Cardiac muscle cell (in vitro differentiated cells and primary cell): ENCODE measurements at regions not wholly inside any gene's neighbourhood (a gene's known extent, or its start where the extent isn't known, plus 50 kb on each side); places are given as distances from the start of the nearest gene placed in this dataset.

Experiments
- DNase-seq, 2 donors: peaks; one replicate each; pipeline versions ENCODE4 v3.0.0 to v3.0.0-alpha.2; 2010 to 2017; ENCODE audit warnings: low read depth in 1 of 2, low spot score in 1 of 2
- H3K27ac ChIP-seq: fragments of 200-600 bp; sonication (generic); 2 replicates; pipeline ENCODE4 v1.5.1; 2016
- H3K27me3 ChIP-seq: fragments of 200-600 bp; sonication (generic); 2 replicates; pipeline ENCODE4 v1.6.0; 2016; ENCODE audit warnings: control low read depth
- H3K36me3 ChIP-seq: fragments of 200-600 bp; sonication (generic); 2 replicates; pipeline ENCODE4 v1.5.1; 2016; ENCODE audit warnings: control low read depth
- H3K4me1 ChIP-seq: fragments of 200-600 bp; sonication (generic); 2 replicates; pipeline ENCODE4 v1.8.1; 2017; ENCODE audit warnings: low read depth, mild to moderate bottlenecking, mixed run types
- H3K4me3 ChIP-seq: fragments of 200-600 bp; sonication (generic); 2 replicates; pipeline ENCODE4 v1.5.1; 2016; ENCODE audit warnings: mild to moderate bottlenecking
- H3K9me3 ChIP-seq: fragments of 200-600 bp; sonication (generic); 2 replicates; pipeline ENCODE4 v1.5.1; 2017; ENCODE audit warnings: low read depth, mild to moderate bottlenecking, control low read depth
- CTCF ChIP-seq: IDR thresholded peaks from 2 replicates; pipeline ENCODE4 v1.5.1; 2012; ENCODE audit warnings: low read depth, mild to moderate bottlenecking, low read length

- Histone ChIP-seq H3K4me3 (no peak overlapping the region), H3K9me3 (no peaks in the 10 kb centered on the region), H3K36me3 (no peaks in the 10 kb centered on the region), H3K4me1 (no peaks in the 10 kb centered on the region), H3K27me3 (no peaks in the 10 kb centered on the region), H3K27ac (no peak overlapping the region)
- DNase-seq = no peak
- no peak for TF ChIP-seq CTCF
Measured at GRCh38 chr13:106821979-106822378, 254.0 kb upstream of the ARGLU1 start.

GRCh38 chr13:106819413-106820180, 251.7 kb upstream of the ARGLU1 start:
- DNase-seq = no peak
- Histone ChIP-seq H3K4me3 (no peak overlapping the region), H3K9me3 (no peaks in the 10 kb centered on the region), H3K27ac (no peak overlapping the region), H3K36me3 (no peaks in the 10 kb centered on the region), H3K27me3 (no peaks in the 10 kb centered on the region), H3K4me1 (no peaks in the 10 kb centered on the region)
- TF ChIP-seq CTCF = no peak

- Histone ChIP-seq H3K27ac (no peak overlapping the region), H3K4me3 (no peak overlapping the region), H3K36me3 (no peaks in the 10 kb centered on the region), H3K9me3 (no peaks in the 10 kb centered on the region), H3K27me3 (no peaks in the 10 kb centered on the region), H3K4me1 (no peaks in the 10 kb centered on the region)
- no peak for DNase-seq
- no peak for TF ChIP-seq CTCF
Measured at GRCh38 chr13:106818971-106819370, 251.0 kb upstream of the ARGLU1 start.

- no peak for TF ChIP-seq CTCF
- no peaks in the 10 kb centered on the region for H3K9me3 ChIP-seq
- no peaks in the 10 kb centered on the region for H3K36me3 ChIP-seq
- no peak overlapping the region for H3K4me3 ChIP-seq
- H3K27me3 ChIP-seq = no peaks in the 10 kb centered on the region
- DNase-seq = no peak
- H3K27ac ChIP-seq = no peak overlapping the region
- no peaks in the 10 kb centered on the region for H3K4me1 ChIP-seq
Measured at GRCh38 chr13:106815545-106815944, 247.6 kb upstream of the ARGLU1 start.

- no peaks in the 10 kb centered on the region for H3K4me1 ChIP-seq
- no peak for TF ChIP-seq CTCF
- H3K9me3 ChIP-seq = no peaks in the 10 kb centered on the region
Measured at GRCh38 chr13:106814463-106814862, 246.5 kb upstream of the ARGLU1 start.

More at GRCh38 chr13:106814463-106814862, 246.5 kb upstream of the ARGLU1 start:
- Histone ChIP-seq H3K27me3 (no peaks in the 10 kb centered on the region), H3K27ac (no peak overlapping the region), H3K36me3 (no peaks in the 10 kb centered on the region), H3K4me3 (no peak overlapping the region)
- no peak for DNase-seq
